ENCODE measurements at regions not wholly inside any gene's neighbourhood (a gene's known extent, or its start where the extent isn't known, plus 50 kb on each side); places are given as distances from the start of the nearest gene placed in this dataset.

DNA sequence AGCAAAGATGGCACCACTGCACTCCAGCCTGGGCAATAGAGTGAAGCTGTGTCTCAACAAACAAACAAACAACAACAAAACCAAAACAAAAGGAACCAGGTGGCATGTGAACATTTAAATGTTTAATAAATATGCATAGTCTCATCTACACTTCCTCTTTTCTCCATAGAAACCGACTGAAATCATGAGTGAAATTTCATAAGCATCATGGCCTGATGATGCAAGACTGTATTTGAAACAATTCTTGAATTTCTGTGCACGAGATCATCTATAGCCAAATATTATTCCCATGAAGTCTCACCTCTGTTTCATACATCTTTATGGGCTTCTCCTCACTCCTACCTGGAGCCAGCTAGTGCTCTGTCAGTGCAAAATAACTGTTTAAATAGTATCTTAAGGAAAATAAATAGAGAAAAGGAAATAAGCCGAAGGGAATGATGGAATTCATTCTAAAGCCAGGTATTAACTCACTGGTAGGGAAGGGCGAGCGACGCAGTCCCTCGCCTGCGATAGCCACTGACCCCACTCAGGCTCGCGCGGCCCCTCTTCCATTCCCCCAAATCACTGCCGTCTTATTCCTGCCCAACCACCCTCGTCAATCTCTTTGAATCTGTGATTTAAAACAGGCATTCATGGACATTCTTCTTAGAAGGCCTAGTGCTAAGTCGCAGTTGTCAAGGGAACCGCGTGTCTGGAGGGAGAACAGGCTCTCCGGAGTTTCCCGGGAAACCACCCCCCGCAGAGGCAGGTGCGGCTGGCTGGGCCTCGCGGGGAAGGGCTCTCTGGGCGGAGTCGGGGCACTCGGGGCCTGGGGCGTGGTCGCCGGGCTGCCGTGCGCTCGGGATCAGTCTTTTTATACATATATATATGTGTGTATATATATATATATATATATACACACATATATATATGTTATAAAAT is 52.4 kb upstream of the TRIM2 start:
- ATAC-seq (no peak), FAIRE-seq (no peak), DNase-seq (ENCODE audit: low read depth in 1 of 2, low spot score in 1 of 2) (peak in 1 of 2 experiments; percentile 25)
- no peak for TF ChIP-seq EHF (CRISPR knock-in tag; IDR thresholded peaks at IDR 0.05)
- no peak for TF ChIP-seq GATA3 (IDR thresholded peaks at IDR 0.05; ENCODE audit: borderline replicate concordance)
- TF ChIP-seq HOXB13 (CRISPR knock-in tag; IDR thresholded peaks at IDR 0.05; ENCODE audit: low read depth) = no peak
- TF ChIP-seq POLR2AphosphoS2 (conservative IDR thresholded peaks at IDR 0.05; ENCODE audit: low read length) = no peak
- no peak for TF ChIP-seq MAZ (IDR thresholded peaks at IDR 0.05; ENCODE audit: borderline replicate concordance, low read depth, low read length)
- TF ChIP-seq FOSB (CRISPR knock-in tag; IDR thresholded peaks at IDR 0.05) = no peak
- TF ChIP-seq, protein P1, sequence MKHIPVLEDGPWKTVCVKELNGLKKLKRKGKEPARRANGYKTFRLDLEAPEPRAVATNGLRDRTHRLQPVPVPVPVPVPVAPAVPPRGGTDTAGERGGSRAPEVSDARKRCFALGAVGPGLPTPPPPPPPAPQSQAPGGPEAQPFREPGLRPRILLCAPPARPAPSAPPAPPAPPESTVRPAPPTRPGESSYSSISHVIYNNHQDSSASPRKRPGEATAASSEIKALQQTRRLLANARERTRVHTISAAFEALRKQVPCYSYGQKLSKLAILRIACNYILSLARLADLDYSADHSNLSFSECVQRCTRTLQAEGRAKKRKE (CRISPR knock-in tag; IDR thresholded peaks at IDR 0.05; ENCODE audit: low read depth) = no peak
- TF ChIP-seq NPAS2 (CRISPR knock-in tag; IDR thresholded peaks at IDR 0.05; ENCODE audit: borderline replicate concordance) = no peak
- no peak for TF ChIP-seq CBX8 (IDR thresholded peaks at IDR 0.05)
- TF ChIP-seq TFCP2L1 (CRISPR knock-in tag; IDR thresholded peaks at IDR 0.05) = no peak
- TF ChIP-seq HEYL (CRISPR knock-in tag; IDR thresholded peaks at IDR 0.05) = no peak
- Histone ChIP-seq H3K4me3 (peak overlapping the region; percentile 55), H3K27ac (peak overlapping the region; percentile 83 to 88; a peak in 3 of 6 replicates), H3K9me3 (no peaks in the 10 kb centered on the region), H3K4me2 (peak overlapping the region; percentile 92), H3K4me1 (peaks cover 32% of the 10 kb centered on the region)
- POLR2A ChIA-PET = interaction anchor here (0.5 kb wide), 1 partner anchor 490 kb away, joined by 3 read pairs; no protein-coding TSS in a partner anchor
- 43% methylated on average over 28 of the region's 31 CpGs for whole genome bisulfite sequencing (ENCODE audit: missing lambda C conversion rate)
- CTCF ChIA-PET = interaction anchor here (0.7 to 1.5 kb wide), 3 partner anchors 9 to 24 kb away, joined by 3 to 6 read pairs (median 5); no protein-coding TSS in a partner anchor

DNA sequence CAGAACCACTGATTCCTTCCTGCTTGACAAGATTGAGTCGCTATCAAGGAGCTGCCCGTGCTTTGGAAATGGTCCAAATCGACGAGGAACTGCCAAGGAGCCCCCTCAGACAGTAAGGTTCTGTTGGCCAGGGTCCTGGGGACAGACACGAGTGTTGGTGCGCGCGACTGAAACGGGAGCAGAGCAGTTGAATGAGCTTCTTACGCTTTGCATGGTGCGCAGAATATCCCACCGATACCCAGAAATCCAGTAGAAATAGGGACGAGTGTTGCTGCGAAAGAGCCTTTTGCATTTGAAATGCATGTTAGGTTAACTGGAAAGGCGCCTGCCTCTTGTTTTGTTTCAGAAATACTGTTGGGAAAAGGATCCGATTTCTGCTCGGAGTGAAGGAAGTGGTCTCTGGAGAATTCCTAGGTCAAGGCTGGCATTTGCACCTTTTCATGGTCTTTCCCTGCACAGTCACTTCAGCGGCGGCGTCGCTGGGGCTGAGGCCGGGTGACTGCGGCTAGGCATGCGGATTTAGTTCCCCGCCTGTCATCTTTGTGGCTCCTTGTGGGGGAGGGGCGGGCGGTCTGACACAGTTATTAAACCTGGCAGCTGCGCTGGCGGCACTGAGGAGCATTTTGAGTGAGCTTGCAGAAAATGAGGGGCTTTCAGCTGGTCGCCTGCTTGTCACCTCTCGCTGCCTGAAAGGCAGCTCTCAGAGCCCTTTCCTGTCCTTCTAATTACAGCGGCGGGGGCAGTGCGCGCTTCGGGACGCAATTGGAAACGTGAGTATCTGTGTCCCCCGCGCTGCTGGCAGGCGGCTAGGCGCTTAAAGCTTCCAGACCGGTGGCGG is 51.5 kb upstream of the TRIM2 start:
- ATAC-seq = peak; percentile 28 to 36; a peak in 4 of 6 replicates
- Histone ChIP-seq H3K4me3 (peak overlapping the region; percentile 55), H3K27ac (peak overlapping the region; percentile 83 to 88), H3K4me2 (peak overlapping the region; percentile 92), H3K9me3 (no peaks in the 10 kb centered on the region), H3K4me1 (peaks cover 32% of the 10 kb centered on the region)
- no peak for DNase-seq (ENCODE audit: low read depth in 1 of 2, low spot score in 1 of 2)
- FAIRE-seq = no peak
- TF ChIP-seq, protein P2, sequence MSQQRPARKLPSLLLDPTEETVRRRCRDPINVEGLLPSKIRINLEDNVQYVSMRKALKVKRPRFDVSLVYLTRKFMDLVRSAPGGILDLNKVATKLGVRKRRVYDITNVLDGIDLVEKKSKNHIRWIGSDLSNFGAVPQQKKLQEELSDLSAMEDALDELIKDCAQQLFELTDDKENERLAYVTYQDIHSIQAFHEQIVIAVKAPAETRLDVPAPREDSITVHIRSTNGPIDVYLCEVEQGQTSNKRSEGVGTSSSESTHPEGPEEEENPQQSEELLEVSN (IDR thresholded peaks at IDR 0.05; ENCODE audit: borderline replicate concordance, low read depth) = peak; percentile 65; the same call in 1 of the 2 replicates
- TF ChIP-seq RNF2 (IDR thresholded peaks at IDR 0.05; ENCODE audit: borderline replicate concordance, low read depth) = no peak
- POLR2A ChIA-PET = no interaction called here
- CTCF ChIA-PET = interaction anchor here (0.7 to 1.4 kb wide), 2 partner anchors 10 to 25 kb away, joined by 3 to 5 read pairs; no protein-coding TSS in a partner anchor
- WGBS (ENCODE audit: missing lambda C conversion rate) = 11% methylated on average over 37 of the region's 44 CpGs

DNA sequence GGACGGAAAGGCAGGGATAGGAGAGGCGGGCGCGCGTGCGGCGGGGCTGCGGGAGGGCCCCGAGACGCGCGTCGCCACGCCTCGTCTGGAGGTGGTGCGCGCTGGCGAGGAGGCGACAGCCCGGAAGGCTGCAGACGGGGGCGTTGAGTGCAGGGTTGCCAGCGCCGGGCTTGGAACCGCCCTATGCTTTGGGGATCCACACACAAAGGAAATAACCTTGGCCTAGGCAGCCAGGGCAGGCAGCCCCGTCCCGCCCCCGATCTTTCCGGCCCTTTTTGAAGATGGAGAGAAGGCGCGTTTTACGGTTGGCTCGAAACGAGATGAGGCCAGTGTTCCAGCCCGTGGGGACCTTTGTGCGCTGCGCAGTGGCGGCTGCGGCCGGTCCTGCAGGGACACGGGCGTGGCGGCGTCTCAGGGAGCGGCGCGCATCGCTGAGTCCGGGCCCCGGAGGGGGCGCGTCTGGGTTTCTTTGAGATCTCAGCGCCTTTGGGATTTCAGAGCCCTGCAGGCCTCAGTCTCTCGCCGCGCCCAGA is 50.8 kb upstream of the TRIM2 start:
- Histone ChIP-seq H3K4me3 (peak overlapping the region; percentile 55), H3K4me2 (peak overlapping the region; percentile 92), H3K27ac (peak overlapping the region; percentile 83 to 88), H3K9me3 (no peaks in the 10 kb centered on the region), H3K4me1 (peaks cover 32% of the 10 kb centered on the region)
- ChIA-PET CTCF (interaction anchor here (1.4 kb wide), 1 partner anchor 11 kb away, joined by 5 read pairs; no protein-coding TSS in a partner anchor), POLR2A (no interaction called here)
- FAIRE-seq (no peak), ATAC-seq (peak; percentile 89 to 91), DNase-seq (ENCODE audit: low read depth in 1 of 2, low spot score in 1 of 2) (peak; percentile 37 to 52)
- 2% methylated on average over 10 of the region's 56 CpGs for WGBS (ENCODE audit: missing lambda C conversion rate)
- peak; percentile 34; the same call in 1 of the 2 replicates for TF ChIP-seq POLR2A (IDR thresholded peaks at IDR 0.05; ENCODE audit: low read length)
- peak; percentile 88 for TF ChIP-seq HDAC2 (IDR thresholded peaks at IDR 0.05)
- TF ChIP-seq JUN (IDR thresholded peaks at IDR 0.05) = 0 out of 5 replicates have a peak, but pooled peaks of 1 of the 2 experiments have one; percentile 52
- TF ChIP-seq, protein P3, sequence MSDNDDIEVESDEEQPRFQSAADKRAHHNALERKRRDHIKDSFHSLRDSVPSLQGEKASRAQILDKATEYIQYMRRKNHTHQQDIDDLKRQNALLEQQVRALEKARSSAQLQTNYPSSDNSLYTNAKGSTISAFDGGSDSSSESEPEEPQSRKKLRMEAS (IDR thresholded peaks at IDR 0.05) = peak; percentile 52; the same call in 1 of the 2 replicates
- TF ChIP-seq, protein P4, sequence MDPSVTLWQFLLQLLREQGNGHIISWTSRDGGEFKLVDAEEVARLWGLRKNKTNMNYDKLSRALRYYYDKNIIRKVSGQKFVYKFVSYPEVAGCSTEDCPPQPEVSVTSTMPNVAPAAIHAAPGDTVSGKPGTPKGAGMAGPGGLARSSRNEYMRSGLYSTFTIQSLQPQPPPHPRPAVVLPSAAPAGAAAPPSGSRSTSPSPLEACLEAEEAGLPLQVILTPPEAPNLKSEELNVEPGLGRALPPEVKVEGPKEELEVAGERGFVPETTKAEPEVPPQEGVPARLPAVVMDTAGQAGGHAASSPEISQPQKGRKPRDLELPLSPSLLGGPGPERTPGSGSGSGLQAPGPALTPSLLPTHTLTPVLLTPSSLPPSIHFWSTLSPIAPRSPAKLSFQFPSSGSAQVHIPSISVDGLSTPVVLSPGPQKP (IDR thresholded peaks at IDR 0.05; ENCODE audit: low read depth, low read length) = no peak
